HG03060 (cell line): ENCODE measurements at regions not wholly inside any gene's neighbourhood (a gene's known extent, or its start where the extent isn't known, plus 50 kb on each side); places are given as distances from the start of the nearest gene placed in this dataset.
"Not testable (repeated sequence)": the region's sequence is repeated elsewhere in the genome, so short reads cannot be mapped to it uniquely, and the experiment has no call there.

Source experiments
- ATAC-seq: cut with Tn5 transposase; IDR thresholded peaks from one replicate; pipeline ENCODE4 v1.9.1; 2021; ENCODE audit warnings: low read depth, moderate number of reproducible peaks; ENCODE audit not compliant: unreplicated experiment

GRCh38 chr2:156254637-156255067 is 77.9 kb downstream of the NR4A2 start:
- ATAC-seq: not testable (repeated sequence)

- no peak for ATAC-seq
Observed at GRCh38 chr2:156253765-156254164, 78.8 kb downstream of the NR4A2 start.

GRCh38 chr2:156242874-156243273 is 89.6 kb downstream of the NR4A2 start:
- ATAC-seq: no peak

GRCh38 chr2:156237558-156237957 is 95.0 kb downstream of the NR4A2 start:
- ATAC-seq: no peak

- ATAC-seq: no peak
Observed at GRCh38 chr2:156229724-156230362, 102.7 kb downstream of the NR4A2 start.

GRCh38 chr2:156223328-156223727 is 109.2 kb downstream of the NR4A2 start:
- not testable (repeated sequence) for ATAC-seq

GRCh38 chr2:156221703-156222102 is 110.8 kb downstream of the NR4A2 start:
- no peak for ATAC-seq

GRCh38 chr2:156219491-156220100 is 112.9 kb downstream of the NR4A2 start:
- ATAC-seq: no peak

- ATAC-seq: no peak
Observed at GRCh38 chr2:156215656-156216055, 116.9 kb downstream of the NR4A2 start.

GRCh38 chr2:156211318-156211717 is 121.2 kb downstream of the NR4A2 start:
- ATAC-seq: no peak

GRCh38 chr2:156206355-156206754 is 126.2 kb downstream of the NR4A2 start:
- no peak for ATAC-seq

GRCh38 chr2:156199588-156199987 is 132.9 kb downstream of the NR4A2 start:
- ATAC-seq: no peak

- ATAC-seq: no peak
Observed at GRCh38 chr2:156196031-156196430, 136.5 kb downstream of the NR4A2 start.

- no peak for ATAC-seq
Observed at GRCh38 chr2:156192468-156192867, 140.1 kb downstream of the NR4A2 start.

- no peak for ATAC-seq
Observed at GRCh38 chr2:156191527-156191926, 141.0 kb downstream of the NR4A2 start.

GRCh38 chr2:156190517-156190916 is 142.0 kb downstream of the NR4A2 start:
- no peak for ATAC-seq

- no peak for ATAC-seq
Observed at GRCh38 chr2:156189584-156189983, 142.9 kb downstream of the NR4A2 start.

- no peak for ATAC-seq
Observed at GRCh38 chr2:156189143-156189542, 143.4 kb downstream of the NR4A2 start.

- ATAC-seq: no peak
Observed at GRCh38 chr2:156182132-156182531, 150.4 kb downstream of the NR4A2 start.

GRCh38 chr2:156181208-156181607 is 151.3 kb downstream of the NR4A2 start:
- ATAC-seq: no peak

- ATAC-seq: no peak
Observed at GRCh38 chr2:156177654-156178053, 154.9 kb downstream of the NR4A2 start.

- ATAC-seq: no peak
Observed at GRCh38 chr2:156175946-156176345, 156.6 kb downstream of the NR4A2 start.
